ENCODE measurements at regions not wholly inside any gene's neighbourhood (a gene's known extent, or its start where the extent isn't known, plus 50 kb on each side); places are given as distances from the start of the nearest gene placed in this dataset.

DNA sequence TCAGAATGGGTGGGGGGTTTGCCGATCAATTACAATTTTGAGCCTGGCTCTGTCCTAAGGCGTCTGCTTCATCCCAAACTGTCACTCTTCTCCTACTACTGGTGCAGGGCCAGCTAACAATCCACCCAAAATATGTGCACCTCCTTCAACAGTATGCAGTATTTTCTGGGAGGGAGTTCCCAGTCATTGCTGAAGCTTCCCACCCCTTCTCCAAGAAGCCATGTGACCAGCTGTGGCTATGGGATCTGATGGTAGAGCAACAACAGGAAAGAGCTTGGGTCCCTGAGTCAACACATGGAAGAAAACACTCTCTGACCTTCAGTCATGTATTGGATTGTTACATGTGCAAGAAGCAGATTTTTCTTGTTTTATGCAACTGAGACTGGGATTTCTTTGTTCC, 185.7 kb upstream of the GHITM start:
- no peak for DNase-seq (ENCODE audit: low read depth in 1 of 2, low spot score in 2 of 2)
- Histone ChIP-seq H3K23me2 (ENCODE audit: low read depth, low read length) (no peaks in the 10 kb centered on the region), H3K4me1 (replicated peaks in 1 of 4; ENCODE audit: control insufficient read depth in 3 of 4, insufficient read depth in 4 of 4, low read length in 3 of 4) (peaks cover 3 to 17% (median 8%) of the 10 kb centered on the region in 4 experiments; a peak in 6 of 7 replicates), H3K79me2 (ENCODE audit: control insufficient read depth in 1 of 2, insufficient read depth in 2 of 2, low read length in 2 of 2) (no peaks in the 10 kb centered on the region), H4K20me1 (replicated peaks in 1 of 2; ENCODE audit: control insufficient read depth in 1 of 2, insufficient read depth in 2 of 2, low read length in 2 of 2) (no peaks in the 10 kb centered on the region), H3K4me3 (ENCODE audit: extremely low read depth in 1 of 4, insufficient read depth in 2 of 4, low read depth in 3 of 4, low read length in 4 of 4) (no peak overlapping the region), H3K56ac (replicated peaks; ENCODE audit: insufficient read length, low read depth, low read length) (no peak overlapping the region), H3K4me2 (ENCODE audit: insufficient read depth in 1 of 2, low read depth in 2 of 2, low read length in 2 of 2) (no peak overlapping the region), H3K27ac (ENCODE audit: low read depth, low read length) (no peak overlapping the region), H2BK20ac (ENCODE audit: low read length) (no peak overlapping the region), H3K4ac (replicated peaks; ENCODE audit: insufficient read length, low read depth, low read length) (no peak overlapping the region), H3K36me3 (ENCODE audit: control insufficient read depth in 2 of 4, insufficient read depth in 4 of 4, low read length in 3 of 4) (no peaks in the 10 kb centered on the region), H3K9ac (replicated peaks in 1 of 4; ENCODE audit: extremely low read depth in 1 of 4, low read depth in 3 of 4, low read length in 3 of 4) (no peak overlapping the region), H3K18ac (ENCODE audit: extremely low read depth, low read length) (no peak overlapping the region), H3K9me3 (ENCODE audit: insufficient read depth in 2 of 2, low read depth in 1 of 2, low read length in 1 of 2) (no peaks in the 10 kb centered on the region), H4K8ac (ENCODE audit: extremely low read depth, insufficient read depth, low read length) (no peak overlapping the region), H2BK12ac (ENCODE audit: low read depth, low read length) (no peak overlapping the region), H2AFZ (ENCODE audit: low read length) (no peak overlapping the region), H3K79me1 (ENCODE audit: low read depth, low read length) (no peaks in the 10 kb centered on the region), H3K23ac (ENCODE audit: insufficient read length) (no peak overlapping the region), H3K27me3 (replicated peaks in 1 of 4; ENCODE audit: control insufficient read depth in 3 of 4, extremely low read depth in 1 of 4, insufficient read depth in 3 of 4, low read length in 3 of 4) (peaks cover under 1 to 25% (median 10%) of the 10 kb centered on the region in 4 experiments; a peak in 6 of 7 replicates), H2BK5ac (ENCODE audit: low read depth, low read length) (no peak overlapping the region), H2BK120ac (replicated peaks; ENCODE audit: low read depth, low read length) (no peak overlapping the region), H3K14ac (ENCODE audit: insufficient read length) (no peak overlapping the region), H4K91ac (replicated peaks; ENCODE audit: insufficient read length, low read length) (no peak overlapping the region), H4K5ac (ENCODE audit: insufficient read length, low read depth, low read length) (no peak overlapping the region), H2BK15ac (ENCODE audit: low read length) (no peak overlapping the region), H2AK5ac (ENCODE audit: low read depth, low read length) (no peak overlapping the region)
- no peak for TF ChIP-seq RXRA (IDR thresholded peaks at IDR 0.05; ENCODE audit: insufficient read depth, low read depth, low read length)
- TF ChIP-seq CHD2 (IDR thresholded peaks at IDR 0.05; ENCODE audit: low read length), result no peak
- no peak for TF ChIP-seq TCF12 (IDR thresholded peaks at IDR 0.05; ENCODE audit: low read depth, low read length)
- TF ChIP-seq POLR2A (IDR thresholded peaks at IDR 0.05; ENCODE audit: control extremely low read depth in 1 of 2, low read depth in 2 of 2, low read length in 2 of 2), result no peak
- no peak for TF ChIP-seq TAF1 (IDR thresholded peaks at IDR 0.05; ENCODE audit: low read depth, low read length)
- TF ChIP-seq, protein P1, sequence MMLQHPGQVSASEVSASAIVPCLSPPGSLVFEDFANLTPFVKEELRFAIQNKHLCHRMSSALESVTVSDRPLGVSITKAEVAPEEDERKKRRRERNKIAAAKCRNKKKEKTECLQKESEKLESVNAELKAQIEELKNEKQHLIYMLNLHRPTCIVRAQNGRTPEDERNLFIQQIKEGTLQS (IDR thresholded peaks at IDR 0.05; ENCODE audit: insufficient read depth, low read depth, low read length), result no peak
- CTCF ChIA-PET (ENCODE audit: partially characterized antibody), result interaction anchor here (0.5 to 5.1 kb wide), 5 partner anchors 8 to 293 kb away, joined by 3 to 26 read pairs (median 5); no protein-coding TSS in a partner anchor
- POLR2A ChIA-PET (ENCODE audit: partially characterized antibody), result interaction anchor here (0.8 kb wide), 1 partner anchor 14 kb away, joined by 3 read pairs; no protein-coding TSS in a partner anchor
- 81% methylated on average over 2 of the region's 2 CpGs; no CpG with 5 or more reads in 1 of the 2 experiments for WGBS, 2 experiments (ENCODE audit: extremely low coverage in 1 of 2, insufficient coverage in 1 of 2, insufficient read length in 1 of 2, insufficient replicate concordance in 2 of 2, low coverage in 1 of 2, low lambda C conversion rate in 2 of 2, missing lambda C conversion rate in 1 of 2)
- FAIRE-seq, result no peak
